ENCODE measurements at regions not wholly inside any gene's neighbourhood (a gene's known extent, or its start where the extent isn't known, plus 50 kb on each side); places are given as distances from the start of the nearest gene placed in this dataset.

DNA sequence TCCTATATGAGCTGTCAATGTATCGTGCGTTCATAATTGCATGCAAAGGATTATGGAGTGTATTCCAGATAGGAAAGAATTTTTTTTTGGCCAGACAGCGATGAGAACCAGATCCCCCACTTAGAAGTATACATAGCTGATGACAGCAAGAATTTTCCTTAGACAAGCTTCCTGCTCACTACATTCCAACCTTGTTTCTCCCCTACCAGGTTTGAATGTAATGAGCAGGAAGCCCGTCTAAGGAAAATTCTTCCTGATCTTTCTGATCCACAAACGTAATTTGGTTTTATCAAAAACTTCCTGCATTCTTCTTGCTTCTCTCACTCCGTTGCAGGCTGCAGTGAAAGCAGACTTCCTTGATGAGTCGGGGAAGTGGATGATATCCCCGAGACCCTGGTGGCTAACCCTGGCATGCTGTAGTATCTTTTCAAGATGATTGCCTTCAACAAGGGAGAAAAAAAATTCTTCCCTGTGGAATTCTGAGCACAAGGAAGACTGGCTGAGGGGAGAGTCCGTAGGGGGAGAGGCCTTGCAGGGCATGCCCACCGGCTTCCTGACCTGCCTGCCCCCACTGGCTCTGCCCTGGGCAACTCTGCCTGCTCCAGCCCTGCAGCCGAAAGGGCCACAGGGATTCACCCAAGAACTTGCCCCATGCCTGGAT, 243.1 kb downstream of the TLE3 start:
- Mint-ChIP-seq H3K27me3 (ENCODE audit: low read depth) (peaks cover 84% of the 10 kb centered on the region), H3K27ac (ENCODE audit: unreplicated experiment) (no peak overlapping the region), H3K4me3 (no peak overlapping the region), H3K9me3 (no peaks in the 10 kb centered on the region), H3K4me1 (peaks cover 53% of the 10 kb centered on the region), H3K36me3 (ENCODE audit: low read depth) (no peaks in the 10 kb centered on the region)
- TF ChIP-seq, protein P1, sequence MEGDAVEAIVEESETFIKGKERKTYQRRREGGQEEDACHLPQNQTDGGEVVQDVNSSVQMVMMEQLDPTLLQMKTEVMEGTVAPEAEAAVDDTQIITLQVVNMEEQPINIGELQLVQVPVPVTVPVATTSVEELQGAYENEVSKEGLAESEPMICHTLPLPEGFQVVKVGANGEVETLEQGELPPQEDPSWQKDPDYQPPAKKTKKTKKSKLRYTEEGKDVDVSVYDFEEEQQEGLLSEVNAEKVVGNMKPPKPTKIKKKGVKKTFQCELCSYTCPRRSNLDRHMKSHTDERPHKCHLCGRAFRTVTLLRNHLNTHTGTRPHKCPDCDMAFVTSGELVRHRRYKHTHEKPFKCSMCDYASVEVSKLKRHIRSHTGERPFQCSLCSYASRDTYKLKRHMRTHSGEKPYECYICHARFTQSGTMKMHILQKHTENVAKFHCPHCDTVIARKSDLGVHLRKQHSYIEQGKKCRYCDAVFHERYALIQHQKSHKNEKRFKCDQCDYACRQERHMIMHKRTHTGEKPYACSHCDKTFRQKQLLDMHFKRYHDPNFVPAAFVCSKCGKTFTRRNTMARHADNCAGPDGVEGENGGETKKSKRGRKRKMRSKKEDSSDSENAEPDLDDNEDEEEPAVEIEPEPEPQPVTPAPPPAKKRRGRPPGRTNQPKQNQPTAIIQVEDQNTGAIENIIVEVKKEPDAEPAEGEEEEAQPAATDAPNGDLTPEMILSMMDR (conservative IDR thresholded peaks at IDR 0.05) = no peak
- DNase-seq (ENCODE audit: low read depth, low spot score) = no peak

GRCh38 chr15:69855258-69856000, 242.3 kb downstream of the TLE3 start:
- TF ChIP-seq, protein P1 (conservative IDR thresholded peaks at IDR 0.05) = no peak
- Mint-ChIP-seq H3K9me3 (no peaks in the 10 kb centered on the region), H3K27ac (ENCODE audit: unreplicated experiment) (no peak overlapping the region)

DNA sequence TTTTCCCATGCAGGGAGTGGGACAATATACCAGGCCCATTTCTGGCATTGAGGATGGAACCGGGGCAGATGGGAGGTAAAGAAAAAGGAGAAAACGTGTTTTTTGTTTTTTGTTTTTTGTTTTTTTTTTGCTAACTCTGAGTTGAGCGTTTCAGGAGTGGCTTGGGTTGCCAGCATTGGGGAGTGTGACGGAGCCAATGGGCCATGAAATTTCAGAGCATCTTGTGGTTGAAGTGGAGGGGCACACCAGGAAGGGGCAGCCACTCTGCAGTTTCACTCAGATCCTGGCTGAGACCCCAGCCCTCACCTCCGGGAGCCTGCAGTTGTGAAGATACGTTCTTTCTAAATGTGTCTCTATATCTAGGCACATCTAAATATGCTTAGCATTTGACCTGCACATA, 240.5 kb downstream of the TLE3 start:
- H3K27me3 Mint-ChIP-seq (ENCODE audit: low read depth) = peaks cover 80% of the 10 kb centered on the region
- DNase-seq (ENCODE audit: low read depth, low spot score) = no peak
- H3K9me3 Mint-ChIP-seq = no peaks in the 10 kb centered on the region
- TF ChIP-seq, protein P1 (conservative IDR thresholded peaks at IDR 0.05) = no peak
- H3K27ac Mint-ChIP-seq (ENCODE audit: unreplicated experiment) = no peak overlapping the region
- H3K4me3 Mint-ChIP-seq = no peak overlapping the region
- H3K4me1 Mint-ChIP-seq = peaks cover 65% of the 10 kb centered on the region
- no peaks in the 10 kb centered on the region for H3K36me3 Mint-ChIP-seq (ENCODE audit: low read depth)

More at GRCh38 chr15:69855258-69856000, 242.3 kb downstream of the TLE3 start:
- Mint-ChIP-seq H3K4me1 (peaks cover 53% of the 10 kb centered on the region), H3K27me3 (ENCODE audit: low read depth) (peaks cover 84% of the 10 kb centered on the region), H3K4me3 (no peak overlapping the region), H3K36me3 (ENCODE audit: low read depth) (no peaks in the 10 kb centered on the region)
- no peak for DNase-seq (ENCODE audit: low read depth, low spot score)

- no peak overlapping the region for H3K4me3 Mint-ChIP-seq
- TF ChIP-seq, protein P1 (conservative IDR thresholded peaks at IDR 0.05) = no peak
- peak overlapping the region; percentile 2 for H3K27ac Mint-ChIP-seq (ENCODE audit: unreplicated experiment)
- H3K36me3 Mint-ChIP-seq (ENCODE audit: low read depth) = no peaks in the 10 kb centered on the region
- peaks cover 61% of the 10 kb centered on the region for H3K4me1 Mint-ChIP-seq
- no peak for DNase-seq (ENCODE audit: low read depth, low spot score)
- peaks cover 77% of the 10 kb centered on the region for H3K27me3 Mint-ChIP-seq (ENCODE audit: low read depth)
- H3K9me3 Mint-ChIP-seq = no peaks in the 10 kb centered on the region
These were observed 239.9 kb downstream of the TLE3 start for GRCh38 chr15:69857686-69858391.

DNA sequence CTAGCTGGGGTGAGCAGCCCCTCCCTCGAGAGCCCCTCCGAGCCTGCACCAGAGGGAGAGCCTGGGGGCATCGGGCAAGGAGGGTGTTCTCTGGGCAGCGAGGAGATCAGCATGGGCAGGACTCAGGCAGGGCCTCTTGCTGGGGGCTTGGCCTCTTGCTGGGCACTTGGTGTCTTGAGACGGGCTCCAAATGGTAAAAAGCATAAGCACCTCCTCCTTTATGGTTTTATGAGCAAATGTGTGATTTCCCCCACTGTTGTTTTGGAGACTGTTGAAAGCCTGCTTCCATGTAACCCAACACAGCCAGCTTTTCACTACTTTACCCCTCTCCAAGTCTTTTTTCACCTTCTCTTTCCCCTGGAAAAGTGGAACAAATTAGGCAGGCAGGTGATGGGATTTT, 239.3 kb downstream of the TLE3 start:
- peaks cover 55% of the 10 kb centered on the region for H3K4me1 Mint-ChIP-seq
- H3K4me3 Mint-ChIP-seq = no peak overlapping the region
- H3K27me3 Mint-ChIP-seq (ENCODE audit: low read depth) = peaks cover 71% of the 10 kb centered on the region
- no peaks in the 10 kb centered on the region for H3K9me3 Mint-ChIP-seq
- H3K36me3 Mint-ChIP-seq (ENCODE audit: low read depth) = no peaks in the 10 kb centered on the region
- no peak for DNase-seq (ENCODE audit: low read depth, low spot score)
- H3K27ac Mint-ChIP-seq (ENCODE audit: unreplicated experiment) = no peak overlapping the region
- TF ChIP-seq, protein P1 (conservative IDR thresholded peaks at IDR 0.05) = no peak
